ENCODE measurements at regions not wholly inside any gene's neighbourhood (a gene's known extent, or its start where the extent isn't known, plus 50 kb on each side); places are given as distances from the start of the nearest gene placed in this dataset.

DNA sequence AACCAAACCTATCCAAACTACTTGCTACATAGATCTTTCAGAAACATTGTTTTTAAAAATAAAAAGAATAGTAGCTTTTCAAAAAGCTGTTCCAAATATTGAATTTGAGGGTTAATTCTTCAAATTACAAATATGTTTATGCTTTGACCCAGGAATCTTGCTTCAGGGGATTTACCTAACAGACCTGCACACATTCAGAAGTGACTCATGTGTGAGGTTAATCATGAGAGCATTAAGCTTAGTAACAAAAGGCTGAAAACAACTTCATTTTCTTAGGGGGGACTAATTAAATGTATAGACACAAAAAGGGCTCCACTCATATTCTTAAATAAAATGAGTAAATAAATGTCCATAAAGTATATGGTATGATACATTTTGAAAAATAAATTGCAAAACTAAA is 672.4 kb upstream of the FLRT2 start:
- TF ChIP-seq, protein P1, sequence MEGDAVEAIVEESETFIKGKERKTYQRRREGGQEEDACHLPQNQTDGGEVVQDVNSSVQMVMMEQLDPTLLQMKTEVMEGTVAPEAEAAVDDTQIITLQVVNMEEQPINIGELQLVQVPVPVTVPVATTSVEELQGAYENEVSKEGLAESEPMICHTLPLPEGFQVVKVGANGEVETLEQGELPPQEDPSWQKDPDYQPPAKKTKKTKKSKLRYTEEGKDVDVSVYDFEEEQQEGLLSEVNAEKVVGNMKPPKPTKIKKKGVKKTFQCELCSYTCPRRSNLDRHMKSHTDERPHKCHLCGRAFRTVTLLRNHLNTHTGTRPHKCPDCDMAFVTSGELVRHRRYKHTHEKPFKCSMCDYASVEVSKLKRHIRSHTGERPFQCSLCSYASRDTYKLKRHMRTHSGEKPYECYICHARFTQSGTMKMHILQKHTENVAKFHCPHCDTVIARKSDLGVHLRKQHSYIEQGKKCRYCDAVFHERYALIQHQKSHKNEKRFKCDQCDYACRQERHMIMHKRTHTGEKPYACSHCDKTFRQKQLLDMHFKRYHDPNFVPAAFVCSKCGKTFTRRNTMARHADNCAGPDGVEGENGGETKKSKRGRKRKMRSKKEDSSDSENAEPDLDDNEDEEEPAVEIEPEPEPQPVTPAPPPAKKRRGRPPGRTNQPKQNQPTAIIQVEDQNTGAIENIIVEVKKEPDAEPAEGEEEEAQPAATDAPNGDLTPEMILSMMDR (IDR thresholded peaks at IDR 0.05), result no peak
- H3K36me3 ChIP-seq (ENCODE audit: control insufficient read depth, insufficient read depth, low read length), result no peaks in the 10 kb centered on the region

DNA sequence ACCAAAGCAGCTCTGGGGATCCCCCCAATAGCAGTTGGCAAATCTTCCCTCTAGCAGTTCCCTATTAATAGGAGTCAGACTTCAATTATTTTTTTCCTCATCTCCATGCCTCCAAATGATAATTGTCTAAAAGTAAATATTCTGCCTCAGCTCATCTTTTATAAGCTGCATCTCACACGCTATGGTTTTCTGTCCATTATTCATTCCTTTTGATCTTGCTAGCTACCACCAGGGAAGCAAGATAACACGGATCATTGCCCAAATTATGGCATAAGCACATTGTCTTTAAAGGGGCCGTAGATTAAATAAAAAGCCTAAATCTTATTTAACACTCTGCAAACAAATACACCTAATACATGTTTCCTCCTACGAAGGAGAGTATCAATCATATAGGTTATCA is 670.8 kb upstream of the FLRT2 start:
- H3K27ac ChIP-seq, result no peak overlapping the region

More for the DNA sequence above, 672.4 kb upstream of the FLRT2 start:
- no peak overlapping the region for H2AFZ ChIP-seq
- H3K4me1 ChIP-seq, result no peaks in the 10 kb centered on the region
- no peaks in the 10 kb centered on the region for H3K27me3 ChIP-seq (ENCODE audit: control insufficient read depth, insufficient read depth, low read length)
- H3K9ac ChIP-seq, result no peak overlapping the region
- no peaks in the 10 kb centered on the region for H3K9me3 ChIP-seq (ENCODE audit: control insufficient read depth, low read length)
- no peak overlapping the region for H3K4me3 ChIP-seq (ENCODE audit: low read depth, low read length)
- H3K4me2 ChIP-seq (ENCODE audit: low read length), result no peak overlapping the region
- H3K27ac ChIP-seq, result no peak overlapping the region
- H3K79me2 ChIP-seq, result no peaks in the 10 kb centered on the region

GRCh38 chr14:84864548-84865271 is 665.2 kb upstream of the FLRT2 start:
- no peak overlapping the region for H3K9ac ChIP-seq
- H3K4me2 ChIP-seq (ENCODE audit: low read length), result no peak overlapping the region
- no peaks in the 10 kb centered on the region for H3K79me2 ChIP-seq
- no peaks in the 10 kb centered on the region for H3K4me1 ChIP-seq
- H2AFZ ChIP-seq, result no peak overlapping the region
- TF ChIP-seq, protein P1 (IDR thresholded peaks at IDR 0.05), result no peak
- H3K27ac ChIP-seq, result no peak overlapping the region
- no peaks in the 10 kb centered on the region for H3K36me3 ChIP-seq (ENCODE audit: control insufficient read depth, insufficient read depth, low read length)
- no peaks in the 10 kb centered on the region for H3K9me3 ChIP-seq (ENCODE audit: control insufficient read depth, low read length)
- H3K27me3 ChIP-seq (ENCODE audit: control insufficient read depth, insufficient read depth, low read length), result no peaks in the 10 kb centered on the region
- no peak overlapping the region for H3K4me3 ChIP-seq (ENCODE audit: low read depth, low read length)

More for the DNA sequence above, 670.8 kb upstream of the FLRT2 start:
- Histone ChIP-seq H2AFZ (no peak overlapping the region), H3K9me3 (ENCODE audit: control insufficient read depth, low read length) (no peaks in the 10 kb centered on the region), H3K36me3 (ENCODE audit: control insufficient read depth, insufficient read depth, low read length) (no peaks in the 10 kb centered on the region), H3K4me1 (no peaks in the 10 kb centered on the region), H3K9ac (no peak overlapping the region), H3K4me3 (ENCODE audit: low read depth, low read length) (no peak overlapping the region), H3K27me3 (ENCODE audit: control insufficient read depth, insufficient read depth, low read length) (no peaks in the 10 kb centered on the region), H3K79me2 (no peaks in the 10 kb centered on the region), H3K4me2 (ENCODE audit: low read length) (no peak overlapping the region)
- TF ChIP-seq, protein P1 (IDR thresholded peaks at IDR 0.05), result no peak

DNA sequence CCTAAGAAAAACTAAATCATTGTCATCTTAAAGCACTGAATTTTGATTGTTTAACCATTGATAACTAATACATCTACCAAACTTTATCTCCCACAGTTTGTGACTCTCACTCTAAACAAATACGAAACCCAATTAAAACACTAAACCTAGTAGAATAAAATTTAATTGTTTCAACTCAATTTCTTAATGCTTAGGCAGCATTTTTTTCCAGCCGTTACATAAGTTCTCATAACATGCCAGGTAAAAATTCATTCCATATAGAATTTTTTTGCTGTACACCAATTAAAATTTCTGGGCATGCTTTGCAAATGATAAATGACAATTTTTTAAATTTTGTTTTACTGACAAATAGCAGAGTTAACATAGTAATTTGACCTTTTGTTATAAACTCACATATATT is 658.2 kb upstream of the FLRT2 start:
- Histone ChIP-seq H3K4me3 (ENCODE audit: low read depth, low read length) (no peak overlapping the region), H3K9ac (no peak overlapping the region), H3K79me2 (no peaks in the 10 kb centered on the region), H2AFZ (no peak overlapping the region), H3K27me3 (ENCODE audit: control insufficient read depth, insufficient read depth, low read length) (no peaks in the 10 kb centered on the region), H3K4me1 (no peaks in the 10 kb centered on the region), H3K36me3 (ENCODE audit: control insufficient read depth, insufficient read depth, low read length) (no peaks in the 10 kb centered on the region), H3K9me3 (ENCODE audit: control insufficient read depth, low read length) (no peaks in the 10 kb centered on the region), H3K4me2 (ENCODE audit: low read length) (no peak overlapping the region), H3K27ac (no peak overlapping the region)
- TF ChIP-seq, protein P1 (IDR thresholded peaks at IDR 0.05), result no peak

- Histone ChIP-seq H3K4me2 (ENCODE audit: low read length) (no peak overlapping the region), H3K27ac (no peak overlapping the region), H3K36me3 (ENCODE audit: control insufficient read depth, insufficient read depth, low read length) (no peaks in the 10 kb centered on the region), H3K9me3 (ENCODE audit: control insufficient read depth, low read length) (no peaks in the 10 kb centered on the region), H2AFZ (no peak overlapping the region), H3K4me1 (no peaks in the 10 kb centered on the region), H3K4me3 (ENCODE audit: low read depth, low read length) (no peak overlapping the region), H3K9ac (no peak overlapping the region), H3K27me3 (ENCODE audit: control insufficient read depth, insufficient read depth, low read length) (no peaks in the 10 kb centered on the region), H3K79me2 (no peaks in the 10 kb centered on the region)
- TF ChIP-seq, protein P1 (IDR thresholded peaks at IDR 0.05), result no peak
Measured at GRCh38 chr14:84874436-84874835, 655.5 kb upstream of the FLRT2 start.
